GM23338 (cell line): ENCODE measurements at regions not wholly inside any gene's neighbourhood (a gene's known extent, or its start where the extent isn't known, plus 50 kb on each side); places are given as distances from the start of the nearest gene placed in this dataset.

ENCODE experiments used
- ATAC-seq: fragments of 200-7000 bp; cut with Tn5 transposase; 3 replicates; pipeline ENCODE4 v1.9.1; 2020
- DNase-seq: peaks from one replicate; pipeline ENCODE4 v3.0.0-alpha.2; 2015; ENCODE audit warnings: low spot score
- H2AFZ ChIP-seq: fragments of 200-600 bp; sonication (generic); 2 replicates; pipeline ENCODE4 v1.8.0; 2016; ENCODE audit warnings: antibody characterized with exemption, mild to moderate bottlenecking, moderate library complexity
- H3F3A ChIP-seq: fragments of 200-600 bp; sonication (generic); replicated peaks from 2 replicates; pipeline ENCODE4 v1.8.0; 2017; ENCODE audit warnings: antibody characterized with exemption, mixed run types, low read depth
- H3K27ac ChIP-seq: fragments of 200-600 bp; sonication (generic); 2 replicates; pipeline ENCODE4 v1.6.1; 2016; ENCODE audit warnings: low read depth
- H3K27me3 ChIP-seq: fragments of 200-600 bp; sonication (generic); 2 replicates; pipeline ENCODE4 v1.8.0; 2016; ENCODE audit warnings: mild to moderate bottlenecking, mixed run types, moderate library complexity; ENCODE audit not compliant: insufficient read depth
- H3K36me3 ChIP-seq: fragments of 200-600 bp; sonication (generic); 2 replicates; pipeline ENCODE4 v1.8.0; 2016; ENCODE audit warnings: mild to moderate bottlenecking; ENCODE audit not compliant: insufficient read depth
- H3K4me1 ChIP-seq: fragments of 200-600 bp; sonication (generic); 2 replicates; pipeline ENCODE4 v1.8.0; 2016; ENCODE audit warnings: mild to moderate bottlenecking, moderate library complexity; ENCODE audit not compliant: insufficient read depth
- H3K4me2 ChIP-seq: fragments of 200-600 bp; sonication (generic); 2 replicates; pipeline ENCODE4 v1.7.1; 2017; ENCODE audit warnings: mixed run types
- H3K4me3 ChIP-seq: fragments of 200-600 bp; sonication (generic); 2 replicates; pipeline ENCODE4 v1.6.1; 2016; ENCODE audit warnings: mixed run types
- H3K79me2 ChIP-seq: fragments of 200-600 bp; sonication (generic); replicated peaks from 2 replicates; pipeline ENCODE4 v1.8.0; 2017; ENCODE audit warnings: mild to moderate bottlenecking; ENCODE audit not compliant: insufficient read depth
- H3K9me2 ChIP-seq: fragments of 200-600 bp; sonication (generic); 2 replicates; pipeline ENCODE4 v1.8.0; 2017; ENCODE audit not compliant: insufficient read depth
- H4K20me1 ChIP-seq: fragments of 200-600 bp; sonication (generic); replicated peaks from 2 replicates; pipeline ENCODE4 v1.8.0; 2017; ENCODE audit warnings: mild to moderate bottlenecking; ENCODE audit not compliant: insufficient read depth
- H3K27ac Mint-ChIP-seq: 2 replicates; pipeline ENCODE4 v1.8.0; 2020; ENCODE audit warnings: inconsistent platforms, mild to moderate bottlenecking, moderate library complexity, mixed read lengths
- H3K27me3 Mint-ChIP-seq: 3 replicates; pipeline ENCODE4 v1.8.0; 2022; ENCODE audit warnings: low read depth, mild to moderate bottlenecking, moderate library complexity, mixed read lengths, inconsistent platforms; ENCODE audit not compliant: insufficient read depth, poor library complexity
- H3K36me3 Mint-ChIP-seq: 3 replicates; pipeline ENCODE4 v1.8.0; 2021; ENCODE audit warnings: low read depth, mild to moderate bottlenecking, inconsistent platforms, moderate library complexity, mixed read lengths
- H3K4me1 Mint-ChIP-seq: 3 replicates; pipeline ENCODE4 v1.8.0; 2020; ENCODE audit warnings: mild to moderate bottlenecking, inconsistent platforms, mixed read lengths
- H3K4me3 Mint-ChIP-seq: 3 replicates; pipeline ENCODE4 v1.8.0; 2021; ENCODE audit warnings: moderate library complexity, mild to moderate bottlenecking, inconsistent platforms, mixed read lengths
- H3K9me3 Mint-ChIP-seq: 3 replicates; pipeline ENCODE4 v1.8.0; 2020; ENCODE audit warnings: moderate library complexity, mild to moderate bottlenecking, inconsistent platforms, mixed read lengths
- CTCF ChIP-seq, 2 experiments: fragments of 200-600 bp in 1 of 2; sonication (generic) in 1 of 2; conservative IDR thresholded peaks; 2 replicates each; pipeline versions ENCODE4 v1.5.1 to v1.6.1; 2016 to 2017; ENCODE audit warnings: antibody characterized with exemption in 2 of 2, low read depth in 2 of 2, mild to moderate bottlenecking in 2 of 2, moderate library complexity in 1 of 2
- EZH2 ChIP-seq: fragments of 200-600 bp; sonication (generic); IDR thresholded peaks from one replicate; pipeline ENCODE4 v1.8.0; 2017; ENCODE audit warnings: antibody characterized with exemption, mild to moderate bottlenecking, low read depth; ENCODE audit not compliant: unreplicated experiment
- POLR2AphosphoS5 ChIP-seq: IDR thresholded peaks from 2 replicates; pipeline ENCODE4 v1.6.1; 2016; ENCODE audit warnings: antibody characterized with exemption, low read depth
- TF ChIP-seq, protein P1 (sequence below): fragments of 250-450 bp; sonication (Bioruptor Pico); IDR thresholded peaks from 2 replicates; pipeline ENCODE4 v1.5.0; 2020; ENCODE audit warnings: mild to moderate bottlenecking, moderate library complexity

DNA sequence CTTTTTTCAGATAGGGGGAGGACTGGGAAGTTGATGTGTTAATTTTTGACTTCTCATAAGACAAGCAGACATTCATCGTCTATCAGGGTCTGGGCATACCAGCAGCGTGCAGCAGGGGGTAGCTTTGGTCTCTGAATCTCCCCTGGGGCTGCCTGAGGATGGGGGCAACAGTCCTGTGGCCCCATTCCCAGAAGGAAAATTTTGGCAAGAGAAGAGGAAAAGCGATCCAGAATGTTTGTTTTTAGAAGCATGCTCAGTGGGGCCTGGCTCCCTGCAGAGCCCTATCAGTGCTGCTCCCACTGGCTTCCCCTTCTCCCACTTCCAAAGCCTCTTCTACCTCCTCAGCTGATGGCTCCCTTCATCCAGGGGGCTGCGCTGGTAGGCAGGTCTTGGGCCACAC lies 194.8 kb upstream of the IL12B start:
- H3K27ac ChIP-seq = no peak overlapping the region
- H3K79me2 ChIP-seq = no peaks in the 10 kb centered on the region
- H4K20me1 ChIP-seq = no peaks in the 10 kb centered on the region
- ATAC-seq = peak; percentile 39; the same call in 1 of the 3 replicates
- H3K27me3 Mint-ChIP-seq = peaks cover 3% of the 10 kb centered on the region
- H3K9me3 Mint-ChIP-seq = no peaks in the 10 kb centered on the region
- no peak for DNase-seq
- no peaks in the 10 kb centered on the region for H3K36me3 Mint-ChIP-seq
- no peak overlapping the region for H3K4me2 ChIP-seq
- H3K4me1 Mint-ChIP-seq = no peaks in the 10 kb centered on the region; the same call in 2 of the 3 replicates
- no peak overlapping the region for H3K27ac Mint-ChIP-seq
- no peak overlapping the region for H3K4me3 ChIP-seq
- H3K9me2 ChIP-seq = peaks cover 4% of the 10 kb centered on the region; the same call in 1 of the 2 replicates
- no peaks in the 10 kb centered on the region for H3K4me1 ChIP-seq
- H2AFZ ChIP-seq = peak overlapping the region; percentile 39; the same call in 1 of the 2 replicates
- TF ChIP-seq, protein P1, sequence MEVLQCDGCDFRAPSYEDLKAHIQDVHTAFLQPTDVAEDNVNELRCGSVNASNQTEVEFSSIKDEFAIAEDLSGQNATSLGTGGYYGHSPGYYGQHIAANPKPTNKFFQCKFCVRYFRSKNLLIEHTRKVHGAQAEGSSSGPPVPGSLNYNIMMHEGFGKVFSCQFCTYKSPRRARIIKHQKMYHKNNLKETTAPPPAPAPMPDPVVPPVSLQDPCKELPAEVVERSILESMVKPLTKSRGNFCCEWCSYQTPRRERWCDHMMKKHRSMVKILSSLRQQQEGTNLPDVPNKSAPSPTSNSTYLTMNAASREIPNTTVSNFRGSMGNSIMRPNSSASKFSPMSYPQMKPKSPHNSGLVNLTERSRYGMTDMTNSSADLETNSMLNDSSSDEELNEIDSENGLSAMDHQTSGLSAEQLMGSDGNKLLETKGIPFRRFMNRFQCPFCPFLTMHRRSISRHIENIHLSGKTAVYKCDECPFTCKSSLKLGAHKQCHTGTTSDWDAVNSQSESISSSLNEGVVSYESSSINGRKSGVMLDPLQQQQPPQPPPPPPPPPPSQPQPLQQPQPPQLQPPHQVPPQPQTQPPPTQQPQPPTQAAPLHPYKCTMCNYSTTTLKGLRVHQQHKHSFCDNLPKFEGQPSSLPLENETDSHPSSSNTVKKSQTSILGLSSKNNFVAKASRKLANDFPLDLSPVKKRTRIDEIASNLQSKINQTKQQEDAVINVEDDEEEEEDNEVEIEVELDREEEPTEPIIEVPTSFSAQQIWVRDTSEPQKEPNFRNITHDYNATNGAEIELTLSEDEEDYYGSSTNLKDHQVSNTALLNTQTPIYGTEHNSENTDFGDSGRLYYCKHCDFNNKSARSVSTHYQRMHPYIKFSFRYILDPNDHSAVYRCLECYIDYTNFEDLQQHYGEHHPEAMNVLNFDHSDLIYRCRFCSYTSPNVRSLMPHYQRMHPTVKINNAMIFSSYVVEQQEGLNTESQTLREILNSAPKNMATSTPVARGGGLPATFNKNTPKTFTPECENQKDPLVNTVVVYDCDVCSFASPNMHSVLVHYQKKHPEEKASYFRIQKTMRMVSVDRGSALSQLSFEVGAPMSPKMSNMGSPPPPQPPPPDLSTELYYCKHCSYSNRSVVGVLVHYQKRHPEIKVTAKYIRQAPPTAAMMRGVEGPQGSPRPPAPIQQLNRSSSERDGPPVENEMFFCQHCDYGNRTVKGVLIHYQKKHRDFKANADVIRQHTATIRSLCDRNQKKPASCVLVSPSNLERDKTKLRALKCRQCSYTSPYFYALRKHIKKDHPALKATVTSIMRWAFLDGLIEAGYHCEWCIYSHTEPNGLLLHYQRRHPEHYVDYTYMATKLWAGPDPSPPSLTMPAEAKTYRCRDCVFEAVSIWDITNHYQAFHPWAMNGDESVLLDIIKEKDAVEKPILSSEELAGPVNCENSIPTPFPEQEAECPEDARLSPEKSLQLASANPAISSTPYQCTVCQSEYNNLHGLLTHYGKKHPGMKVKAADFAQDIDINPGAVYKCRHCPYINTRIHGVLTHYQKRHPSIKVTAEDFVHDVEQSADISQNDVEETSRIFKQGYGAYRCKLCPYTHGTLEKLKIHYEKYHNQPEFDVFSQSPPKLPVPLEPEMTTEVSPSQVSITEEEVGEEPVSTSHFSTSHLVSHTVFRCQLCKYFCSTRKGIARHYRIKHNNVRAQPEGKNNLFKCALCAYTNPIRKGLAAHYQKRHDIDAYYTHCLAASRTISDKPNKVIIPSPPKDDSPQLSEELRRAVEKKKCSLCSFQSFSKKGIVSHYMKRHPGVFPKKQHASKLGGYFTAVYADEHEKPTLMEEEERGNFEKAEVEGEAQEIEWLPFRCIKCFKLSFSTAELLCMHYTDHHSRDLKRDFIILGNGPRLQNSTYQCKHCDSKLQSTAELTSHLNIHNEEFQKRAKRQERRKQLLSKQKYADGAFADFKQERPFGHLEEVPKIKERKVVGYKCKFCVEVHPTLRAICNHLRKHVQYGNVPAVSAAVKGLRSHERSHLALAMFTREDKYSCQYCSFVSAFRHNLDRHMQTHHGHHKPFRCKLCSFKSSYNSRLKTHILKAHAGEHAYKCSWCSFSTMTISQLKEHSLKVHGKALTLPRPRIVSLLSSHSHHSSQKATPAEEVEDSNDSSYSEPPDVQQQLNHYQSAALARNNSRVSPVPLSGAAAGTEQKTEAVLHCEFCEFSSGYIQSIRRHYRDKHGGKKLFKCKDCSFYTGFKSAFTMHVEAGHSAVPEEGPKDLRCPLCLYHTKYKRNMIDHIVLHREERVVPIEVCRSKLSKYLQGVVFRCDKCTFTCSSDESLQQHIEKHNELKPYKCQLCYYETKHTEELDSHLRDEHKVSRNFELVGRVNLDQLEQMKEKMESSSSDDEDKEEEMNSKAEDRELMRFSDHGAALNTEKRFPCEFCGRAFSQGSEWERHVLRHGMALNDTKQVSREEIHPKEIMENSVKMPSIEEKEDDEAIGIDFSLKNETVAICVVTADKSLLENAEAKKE (CRISPR knock-in tag) = no peak
- TF ChIP-seq EZH2 (no peak), CTCF (conservative IDR thresholded peaks at IDR 0.05; ENCODE audit: low read depth in 2 of 2) (0 out of 4 replicates have a peak, but pooled peaks of 1 of the 2 experiments have one; percentile 5), POLR2AphosphoS5 (no peak)
- no peaks in the 10 kb centered on the region for H3K36me3 ChIP-seq
- no peaks in the 10 kb centered on the region for H3K27me3 ChIP-seq
- H3F3A ChIP-seq = no peaks in the 10 kb centered on the region
- H3K4me3 Mint-ChIP-seq = no peak overlapping the region
